ENCODE measurements at regions not wholly inside any gene's neighbourhood (a gene's known extent, or its start where the extent isn't known, plus 50 kb on each side); places are given as distances from the start of the nearest gene placed in this dataset.

- TF ChIP-seq EZH2 (IDR thresholded peaks at IDR 0.05; ENCODE audit: low read length) = no peak
- TF ChIP-seq, protein P1, sequence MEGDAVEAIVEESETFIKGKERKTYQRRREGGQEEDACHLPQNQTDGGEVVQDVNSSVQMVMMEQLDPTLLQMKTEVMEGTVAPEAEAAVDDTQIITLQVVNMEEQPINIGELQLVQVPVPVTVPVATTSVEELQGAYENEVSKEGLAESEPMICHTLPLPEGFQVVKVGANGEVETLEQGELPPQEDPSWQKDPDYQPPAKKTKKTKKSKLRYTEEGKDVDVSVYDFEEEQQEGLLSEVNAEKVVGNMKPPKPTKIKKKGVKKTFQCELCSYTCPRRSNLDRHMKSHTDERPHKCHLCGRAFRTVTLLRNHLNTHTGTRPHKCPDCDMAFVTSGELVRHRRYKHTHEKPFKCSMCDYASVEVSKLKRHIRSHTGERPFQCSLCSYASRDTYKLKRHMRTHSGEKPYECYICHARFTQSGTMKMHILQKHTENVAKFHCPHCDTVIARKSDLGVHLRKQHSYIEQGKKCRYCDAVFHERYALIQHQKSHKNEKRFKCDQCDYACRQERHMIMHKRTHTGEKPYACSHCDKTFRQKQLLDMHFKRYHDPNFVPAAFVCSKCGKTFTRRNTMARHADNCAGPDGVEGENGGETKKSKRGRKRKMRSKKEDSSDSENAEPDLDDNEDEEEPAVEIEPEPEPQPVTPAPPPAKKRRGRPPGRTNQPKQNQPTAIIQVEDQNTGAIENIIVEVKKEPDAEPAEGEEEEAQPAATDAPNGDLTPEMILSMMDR (optimal IDR thresholded peaks at IDR 0.05 in 1 of 3, IDR thresholded peaks at IDR 0.05 in 1 of 3, conservative IDR thresholded peaks at IDR 0.05 in 1 of 3; ENCODE audit: extremely low read depth in 1 of 3, insufficient read depth in 2 of 3, low read length in 3 of 3) = no peak
Observed at GRCh38 chr4:40686081-40686913, 56.6 kb upstream of the RBM47 start.

Data from keratinocyte (primary cell).